Neural progenitor cell (in vitro differentiated cells): ENCODE measurements at regions not wholly inside any gene's neighbourhood (a gene's known extent, or its start where the extent isn't known, plus 50 kb on each side); places are given as distances from the start of the nearest gene placed in this dataset.

ENCODE experiments used
- DNase-seq: peaks from one replicate; pipeline ENCODE4 v3.0.0-alpha.2; 2016; ENCODE audit warnings: low spot score
- H2AFZ ChIP-seq: fragments of 200-600 bp; sonication (generic); replicated peaks from 2 replicates; pipeline ENCODE4 v1.6.1; 2016; ENCODE audit warnings: antibody characterized with exemption
- H3F3A ChIP-seq: fragments of 200-600 bp; sonication (generic); 2 replicates; pipeline ENCODE4 v1.6.1; 2016; ENCODE audit warnings: antibody characterized with exemption, low read depth
- H3K27ac ChIP-seq: fragments of 200-600 bp; sonication (generic); 2 replicates; pipeline ENCODE4 v1.5.1; 2016; ENCODE audit warnings: mild to moderate bottlenecking
- H3K27me3 ChIP-seq: fragments of 200-600 bp; sonication (generic); 2 replicates; pipeline ENCODE4 v1.6.1; 2016; ENCODE audit warnings: mild to moderate bottlenecking, moderate library complexity
- H3K36me3 ChIP-seq: fragments of 200-600 bp; sonication (generic); 2 replicates; pipeline ENCODE4 v1.5.1; 2016
- H3K4me1 ChIP-seq: fragments of 200-600 bp; sonication (generic); 2 replicates; pipeline ENCODE4 v1.6.1; 2016; ENCODE audit warnings: mixed run types
- H3K4me2 ChIP-seq: fragments of 200-600 bp; sonication (generic); 2 replicates; pipeline ENCODE4 v1.6.1; 2016
- H3K4me3 ChIP-seq: fragments of 200-600 bp; sonication (generic); 2 replicates; pipeline ENCODE4 v1.5.1; 2016
- H3K79me2 ChIP-seq: fragments of 200-600 bp; sonication (generic); 2 replicates; pipeline ENCODE4 v1.6.1; 2016; ENCODE audit warnings: low read depth
- H3K9ac ChIP-seq: fragments of 200-600 bp; sonication (generic); 2 replicates; pipeline ENCODE4 v1.6.1; 2016
- H3K9me3 ChIP-seq: fragments of 200-600 bp; sonication (generic); 2 replicates; pipeline ENCODE4 v1.5.1; 2016; ENCODE audit warnings: low read depth
- H4K20me1 ChIP-seq: fragments of 200-600 bp; sonication (generic); 2 replicates; pipeline ENCODE4 v1.6.1; 2016; ENCODE audit warnings: low read depth
- H3K27ac Mint-ChIP-seq: 3 replicates; pipeline ENCODE4 v1.8.0; 2021; ENCODE audit warnings: mixed read lengths
- H3K27me3 Mint-ChIP-seq: 2 replicates; pipeline ENCODE4 v1.8.0; 2022; ENCODE audit warnings: low read depth, mild to moderate bottlenecking, inconsistent platforms, moderate library complexity, mixed read lengths; ENCODE audit not compliant: insufficient read depth
- H3K36me3 Mint-ChIP-seq: 3 replicates; pipeline ENCODE4 v1.8.0; 2021; ENCODE audit warnings: mixed read lengths
- H3K4me1 Mint-ChIP-seq: 3 replicates; pipeline ENCODE4 v1.8.0; 2021; ENCODE audit warnings: mixed read lengths
- H3K4me3 Mint-ChIP-seq: 3 replicates; pipeline ENCODE4 v1.8.0; 2021; ENCODE audit warnings: mild to moderate bottlenecking, moderate library complexity, mixed read lengths
- H3K9me3 Mint-ChIP-seq: 3 replicates; pipeline ENCODE4 v1.8.0; 2020; ENCODE audit warnings: mixed read lengths
- CTCF ChIP-seq: fragments of 200-600 bp; sonication (generic); IDR thresholded peaks from 2 replicates; pipeline ENCODE4 v1.5.1; 2017; ENCODE audit warnings: antibody characterized with exemption, mild to moderate bottlenecking
- EZH2 ChIP-seq: fragments of 200-600 bp; sonication (generic); IDR thresholded peaks from 2 replicates; pipeline ENCODE4 v1.6.1; 2017; ENCODE audit warnings: antibody characterized with exemption, mild to moderate bottlenecking, moderate library complexity
- EZH2phosphoT487 ChIP-seq: fragments of 200-600 bp; sonication (generic); IDR thresholded peaks from 2 replicates; pipeline ENCODE4 v1.6.1; 2017; ENCODE audit warnings: antibody characterized with exemption

- peaks cover 12% of the 10 kb centered on the region for H3K9me3 Mint-ChIP-seq
- Histone ChIP-seq H3K27me3 (no peaks in the 10 kb centered on the region), H3K4me3 (no peak overlapping the region), H3K27ac (no peak overlapping the region), H3K79me2 (no peaks in the 10 kb centered on the region), H4K20me1 (no peaks in the 10 kb centered on the region), H3K4me1 (no peaks in the 10 kb centered on the region), H3K9ac (no peak overlapping the region), H3K9me3 (no peaks in the 10 kb centered on the region), H3K36me3 (no peaks in the 10 kb centered on the region), H2AFZ (no peak overlapping the region), H3F3A (no peaks in the 10 kb centered on the region), H3K4me2 (no peak overlapping the region)
- H3K4me1 Mint-ChIP-seq: no peaks in the 10 kb centered on the region
- no peaks in the 10 kb centered on the region for H3K36me3 Mint-ChIP-seq
- H3K27ac Mint-ChIP-seq: no peak overlapping the region
- no peak overlapping the region for H3K4me3 Mint-ChIP-seq
- TF ChIP-seq EZH2phosphoT487: no peak
- no peak for TF ChIP-seq EZH2
- no peak for TF ChIP-seq CTCF
- DNase-seq: no peak
- peaks cover 3% of the 10 kb centered on the region for H3K27me3 Mint-ChIP-seq
These were observed 2352.8 kb upstream of the RAG2 start for GRCh38 chr11:38950867-38951266.

- no peaks in the 10 kb centered on the region for H3K79me2 ChIP-seq
- no peaks in the 10 kb centered on the region for H3K4me1 ChIP-seq
- Mint-ChIP-seq H3K27me3 (peaks cover 3% of the 10 kb centered on the region), H3K27ac (no peak overlapping the region), H3K36me3 (no peaks in the 10 kb centered on the region), H3K4me3 (no peak overlapping the region), H3K9me3 (peaks cover 12% of the 10 kb centered on the region), H3K4me1 (no peaks in the 10 kb centered on the region)
- H3K4me3 ChIP-seq: no peak overlapping the region
- H3K9ac ChIP-seq: no peak overlapping the region
- H3K9me3 ChIP-seq: no peaks in the 10 kb centered on the region
- no peaks in the 10 kb centered on the region for H3F3A ChIP-seq
- DNase-seq: no peak
- H3K27ac ChIP-seq: no peak overlapping the region
- H3K36me3 ChIP-seq: no peaks in the 10 kb centered on the region
- no peak overlapping the region for H2AFZ ChIP-seq
- no peaks in the 10 kb centered on the region for H3K27me3 ChIP-seq
- H4K20me1 ChIP-seq: no peaks in the 10 kb centered on the region
- H3K4me2 ChIP-seq: no peak overlapping the region
- TF ChIP-seq CTCF (no peak), EZH2phosphoT487 (no peak), EZH2 (no peak)
These were observed 2350.4 kb upstream of the RAG2 start for GRCh38 chr11:38948392-38948791.

- Mint-ChIP-seq H3K27me3 (no peaks in the 10 kb centered on the region), H3K4me3 (no peak overlapping the region)
- H3K36me3 ChIP-seq: no peaks in the 10 kb centered on the region
These were observed 2339.7 kb upstream of the RAG2 start for GRCh38 chr11:38937709-38938108.

More at GRCh38 chr11:38937709-38938108, 2339.7 kb upstream of the RAG2 start:
- H3K27ac Mint-ChIP-seq: no peak overlapping the region
- H3K9me3 ChIP-seq: no peaks in the 10 kb centered on the region
- no peak overlapping the region for H3K9ac ChIP-seq
- H3K79me2 ChIP-seq: no peaks in the 10 kb centered on the region
- no peaks in the 10 kb centered on the region for H3K36me3 Mint-ChIP-seq
- H3K4me1 Mint-ChIP-seq: peaks cover 7% of the 10 kb centered on the region
- no peak overlapping the region for H3K4me3 ChIP-seq
- H4K20me1 ChIP-seq: no peaks in the 10 kb centered on the region
- no peak overlapping the region for H2AFZ ChIP-seq
- H3K4me2 ChIP-seq: no peak overlapping the region
- H3F3A ChIP-seq: no peaks in the 10 kb centered on the region
- H3K27ac ChIP-seq: no peak overlapping the region
- no peaks in the 10 kb centered on the region for H3K9me3 Mint-ChIP-seq
- no peak for TF ChIP-seq EZH2
- no peak for TF ChIP-seq CTCF
- no peak for TF ChIP-seq EZH2phosphoT487
- no peaks in the 10 kb centered on the region for H3K27me3 ChIP-seq
- DNase-seq: no peak
- H3K4me1 ChIP-seq: no peaks in the 10 kb centered on the region
